GM12873 (cell line): ENCODE measurements at regions not wholly inside any gene's neighbourhood (a gene's known extent, or its start where the extent isn't known, plus 50 kb on each side); places are given as distances from the start of the nearest gene placed in this dataset.

ENCODE experiments used
- TF ChIP-seq, protein P1 (sequence below): IDR thresholded peaks from 2 replicates; pipeline ENCODE4 v1.5.1; 2012; ENCODE audit warnings: low read depth, mild to moderate bottlenecking, moderate library complexity, low read length, control low read depth; ENCODE audit not compliant: insufficient read depth; ENCODE audit errors: missing control alignments

GRCh38 chr2:196478588-196478987 is 160.9 kb upstream of the CCDC150 start:
- TF ChIP-seq, protein P1, sequence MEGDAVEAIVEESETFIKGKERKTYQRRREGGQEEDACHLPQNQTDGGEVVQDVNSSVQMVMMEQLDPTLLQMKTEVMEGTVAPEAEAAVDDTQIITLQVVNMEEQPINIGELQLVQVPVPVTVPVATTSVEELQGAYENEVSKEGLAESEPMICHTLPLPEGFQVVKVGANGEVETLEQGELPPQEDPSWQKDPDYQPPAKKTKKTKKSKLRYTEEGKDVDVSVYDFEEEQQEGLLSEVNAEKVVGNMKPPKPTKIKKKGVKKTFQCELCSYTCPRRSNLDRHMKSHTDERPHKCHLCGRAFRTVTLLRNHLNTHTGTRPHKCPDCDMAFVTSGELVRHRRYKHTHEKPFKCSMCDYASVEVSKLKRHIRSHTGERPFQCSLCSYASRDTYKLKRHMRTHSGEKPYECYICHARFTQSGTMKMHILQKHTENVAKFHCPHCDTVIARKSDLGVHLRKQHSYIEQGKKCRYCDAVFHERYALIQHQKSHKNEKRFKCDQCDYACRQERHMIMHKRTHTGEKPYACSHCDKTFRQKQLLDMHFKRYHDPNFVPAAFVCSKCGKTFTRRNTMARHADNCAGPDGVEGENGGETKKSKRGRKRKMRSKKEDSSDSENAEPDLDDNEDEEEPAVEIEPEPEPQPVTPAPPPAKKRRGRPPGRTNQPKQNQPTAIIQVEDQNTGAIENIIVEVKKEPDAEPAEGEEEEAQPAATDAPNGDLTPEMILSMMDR, result no peak

DNA sequence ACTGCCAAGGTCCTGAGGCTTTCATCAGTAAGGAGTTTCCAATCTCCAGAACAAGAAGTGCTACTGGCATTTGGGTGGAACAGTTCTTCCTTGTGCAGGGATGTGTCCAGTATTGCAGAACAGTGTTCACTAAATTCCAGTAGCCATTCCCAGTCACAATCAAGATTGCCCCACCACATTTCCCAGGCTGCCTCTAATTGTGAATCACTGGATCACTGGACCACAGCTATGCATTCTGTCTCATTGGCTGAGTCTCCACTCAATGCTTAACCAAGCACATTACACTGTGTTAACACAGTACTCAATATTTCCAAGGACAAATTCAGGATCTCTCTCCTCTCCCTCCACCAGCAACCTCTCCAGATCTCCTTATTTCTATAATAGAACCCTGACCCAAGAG is 160.2 kb upstream of the CCDC150 start:
- TF ChIP-seq, protein P1, result no peak

GRCh38 chr2:196480653-196481323 is 158.7 kb upstream of the CCDC150 start:
- TF ChIP-seq, protein P1, result no peak

DNA sequence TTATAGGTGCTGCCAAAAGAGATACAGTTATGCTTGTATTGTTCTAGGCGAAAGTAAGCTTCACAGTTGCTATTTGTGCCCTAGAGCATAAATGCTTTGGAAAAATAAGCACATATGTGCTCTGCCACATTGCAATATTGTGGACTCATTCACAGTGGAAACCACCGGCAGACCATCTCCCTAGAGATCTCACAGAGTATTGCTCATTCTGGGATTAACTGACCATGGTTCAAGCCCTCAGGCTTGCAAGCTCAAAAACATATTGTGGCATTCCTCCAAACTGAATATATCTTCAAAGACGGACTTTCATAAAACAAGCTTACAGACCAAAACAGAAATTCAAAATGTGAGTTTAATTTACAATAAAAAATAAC is 158.2 kb upstream of the CCDC150 start:
- TF ChIP-seq, protein P1, result no peak

- TF ChIP-seq, protein P1, result no peak
These were observed 157.1 kb upstream of the CCDC150 start for GRCh38 chr2:196482119-196483065.

GRCh38 chr2:196486146-196486545 is 153.4 kb upstream of the CCDC150 start:
- TF ChIP-seq, protein P1, result no peak

- TF ChIP-seq, protein P1, result no peak
These were observed 152.1 kb upstream of the CCDC150 start for GRCh38 chr2:196487417-196487816.
